HEK293 (cell line): ENCODE measurements at regions not wholly inside any gene's neighbourhood (a gene's known extent, or its start where the extent isn't known, plus 50 kb on each side); places are given as distances from the start of the nearest gene placed in this dataset.

Experiments
- CTCF ChIA-PET: fragments of 350-600 bp; formaldehyde crosslinking; extraction: SDS; loops from one replicate; lab custom pipeline; 2021; ENCODE audit warnings: antibody characterized with exemption; lab: Yijun Ruan, JAX
- POLR2A ChIA-PET: fragments of 300-600 bp; formaldehyde crosslinking; extraction: SDS; loops from one replicate; lab custom pipeline; 2020; ENCODE audit warnings: antibody characterized with exemption, inconsistent platforms; lab: Yijun Ruan, JAX
- H3K27ac ChIP-seq: fragments of 200-500 bp; sonication (Bioruptor generic); 2 replicates; pipeline ENCODE4 v1.5.1; 2014; ENCODE audit warnings: low read depth, low read length, control low read depth, inconsistent platforms; ENCODE audit errors: extremely low read depth
- H3K36me3 ChIP-seq, 2 experiments: fragments of 200-500 bp in 1 of 2; sonication (Bioruptor generic) in 1 of 2; 1 replicate in 1 of 2; 2 replicates in 1 of 2; pipeline ENCODE4 v1.5.1; 2014 to 2017; ENCODE audit warnings: inconsistent platforms in 2 of 2, low read length in 2 of 2; ENCODE audit not compliant: control insufficient read depth in 2 of 2, insufficient read depth in 1 of 2
- H3K4me1 ChIP-seq: fragments of 200-500 bp; sonication (Bioruptor generic); 2 replicates; pipeline ENCODE4 v1.5.1; 2014; ENCODE audit warnings: mild to moderate bottlenecking, low read length, inconsistent platforms; ENCODE audit not compliant: control insufficient read depth, insufficient read depth
- H3K4me3 ChIP-seq: 2 replicates; pipeline ENCODE4 v1.5.1; 2011; ENCODE audit warnings: low read depth, mild to moderate bottlenecking, control low read depth, low read length, moderate library complexity
- H3K9me3 ChIP-seq: fragments of 200-500 bp; sonication (Bioruptor generic); 2 replicates; pipeline ENCODE4 v1.5.1; 2014; ENCODE audit warnings: low read depth, low read length, inconsistent platforms; ENCODE audit not compliant: control insufficient read depth, insufficient read depth
- HOXA7 ChIP-seq: sonication (generic); formaldehyde crosslinking; IDR thresholded peaks from 2 replicates; pipeline ENCODE4 v1.8.1; 2022; ENCODE audit warnings: missing genetic modification reagents, borderline replicate concordance
- SP7 ChIP-seq: fragments of 450-650 bp; formaldehyde crosslinking; IDR thresholded peaks from 2 replicates; pipeline ENCODE4 v1.5.1; 2016; ENCODE audit warnings: missing biosample characterization, missing genetic modification characterization
- ZBTB1 ChIP-seq: fragments of 450-650 bp; formaldehyde crosslinking; IDR thresholded peaks from 2 replicates; pipeline ENCODE4 v1.5.1; 2016; ENCODE audit warnings: missing biosample characterization, missing genetic modification characterization
- ZBTB17 ChIP-seq: fragments of 450-650 bp; formaldehyde crosslinking; IDR thresholded peaks from 2 replicates; pipeline ENCODE4 v1.5.1; 2016; ENCODE audit warnings: missing biosample characterization, missing genetic modification characterization
- ZNF133 ChIP-seq: fragments of 450-650 bp; formaldehyde crosslinking; IDR thresholded peaks from 2 replicates; pipeline ENCODE4 v1.5.1; 2016; ENCODE audit warnings: missing biosample characterization, missing genetic modification characterization
- ZNF138 ChIP-seq: fragments of 450-650 bp; formaldehyde crosslinking; IDR thresholded peaks from 2 replicates; pipeline ENCODE4 v1.5.1; 2016; ENCODE audit warnings: missing biosample characterization, missing genetic modification characterization, borderline replicate concordance
- ZNF155 ChIP-seq: fragments of 450-650 bp; formaldehyde crosslinking; IDR thresholded peaks from 2 replicates; pipeline ENCODE4 v1.5.1; 2016; ENCODE audit warnings: missing biosample characterization, missing genetic modification characterization
- ZNF157 ChIP-seq: fragments of 450-650 bp; formaldehyde crosslinking; IDR thresholded peaks from 2 replicates; pipeline ENCODE4 v1.5.1; 2016; ENCODE audit warnings: missing biosample characterization, missing genetic modification characterization
- ZNF24 ChIP-seq: fragments of 450-650 bp; formaldehyde crosslinking; IDR thresholded peaks from 2 replicates; pipeline ENCODE4 v1.5.1; 2016; ENCODE audit warnings: missing biosample characterization, missing genetic modification characterization
- ZNF426 ChIP-seq: fragments of 450-650 bp; formaldehyde crosslinking; IDR thresholded peaks from 2 replicates; pipeline ENCODE4 v1.5.1; 2017; ENCODE audit warnings: missing biosample characterization, missing genetic modification characterization, mild to moderate bottlenecking, inconsistent platforms, moderate library complexity
- ZNF629 ChIP-seq: fragments of 450-650 bp; formaldehyde crosslinking; IDR thresholded peaks from 2 replicates; pipeline ENCODE4 v1.5.1; 2017; ENCODE audit warnings: missing biosample characterization, missing genetic modification characterization
- ZNF654 ChIP-seq: fragments of 450-650 bp; formaldehyde crosslinking; IDR thresholded peaks from 2 replicates; pipeline ENCODE4 v1.5.1; 2016; ENCODE audit warnings: low read depth, missing biosample characterization, missing genetic modification characterization
- ZNF664 ChIP-seq: fragments of 450-650 bp; formaldehyde crosslinking; IDR thresholded peaks from 2 replicates; pipeline ENCODE4 v1.5.1; 2016; ENCODE audit warnings: missing biosample characterization, missing genetic modification characterization
- ZNF677 ChIP-seq: fragments of 450-650 bp; IDR thresholded peaks from 2 replicates; pipeline ENCODE4 v1.5.0; 2018; ENCODE audit warnings: missing biosample characterization, mild to moderate bottlenecking, missing genetic modification characterization, moderate library complexity
- ZSCAN4 ChIP-seq: fragments of 450-650 bp; formaldehyde crosslinking; IDR thresholded peaks from 2 replicates; pipeline ENCODE4 v1.5.1; 2017; ENCODE audit warnings: missing biosample characterization, missing genetic modification characterization
- TF ChIP-seq, protein P1 (sequence below): fragments of 450-650 bp; formaldehyde crosslinking; IDR thresholded peaks from 2 replicates; pipeline ENCODE4 v1.5.1; 2016; ENCODE audit warnings: missing biosample characterization, missing genetic modification characterization, borderline replicate concordance
- TF ChIP-seq, protein P2 (sequence below): fragments of 450-650 bp; formaldehyde crosslinking; IDR thresholded peaks from 2 replicates; pipeline ENCODE4 v1.5.1; 2016; ENCODE audit warnings: missing biosample characterization, missing genetic modification characterization

GRCh38 chr22:22342697-22343580 lies 98.4 kb downstream of the VPREB1 start (continued):
- TF ChIP-seq ZBTB1 (no peak), ZNF24 (tag by site-specific recombination) (no peak), HOXA7 (CRISPR knock-in tag) (no peak), ZNF664 (tag by site-specific recombination) (no peak), ZNF654 (tag by site-specific recombination) (peak; percentile 36)
- TF ChIP-seq, protein P1, sequence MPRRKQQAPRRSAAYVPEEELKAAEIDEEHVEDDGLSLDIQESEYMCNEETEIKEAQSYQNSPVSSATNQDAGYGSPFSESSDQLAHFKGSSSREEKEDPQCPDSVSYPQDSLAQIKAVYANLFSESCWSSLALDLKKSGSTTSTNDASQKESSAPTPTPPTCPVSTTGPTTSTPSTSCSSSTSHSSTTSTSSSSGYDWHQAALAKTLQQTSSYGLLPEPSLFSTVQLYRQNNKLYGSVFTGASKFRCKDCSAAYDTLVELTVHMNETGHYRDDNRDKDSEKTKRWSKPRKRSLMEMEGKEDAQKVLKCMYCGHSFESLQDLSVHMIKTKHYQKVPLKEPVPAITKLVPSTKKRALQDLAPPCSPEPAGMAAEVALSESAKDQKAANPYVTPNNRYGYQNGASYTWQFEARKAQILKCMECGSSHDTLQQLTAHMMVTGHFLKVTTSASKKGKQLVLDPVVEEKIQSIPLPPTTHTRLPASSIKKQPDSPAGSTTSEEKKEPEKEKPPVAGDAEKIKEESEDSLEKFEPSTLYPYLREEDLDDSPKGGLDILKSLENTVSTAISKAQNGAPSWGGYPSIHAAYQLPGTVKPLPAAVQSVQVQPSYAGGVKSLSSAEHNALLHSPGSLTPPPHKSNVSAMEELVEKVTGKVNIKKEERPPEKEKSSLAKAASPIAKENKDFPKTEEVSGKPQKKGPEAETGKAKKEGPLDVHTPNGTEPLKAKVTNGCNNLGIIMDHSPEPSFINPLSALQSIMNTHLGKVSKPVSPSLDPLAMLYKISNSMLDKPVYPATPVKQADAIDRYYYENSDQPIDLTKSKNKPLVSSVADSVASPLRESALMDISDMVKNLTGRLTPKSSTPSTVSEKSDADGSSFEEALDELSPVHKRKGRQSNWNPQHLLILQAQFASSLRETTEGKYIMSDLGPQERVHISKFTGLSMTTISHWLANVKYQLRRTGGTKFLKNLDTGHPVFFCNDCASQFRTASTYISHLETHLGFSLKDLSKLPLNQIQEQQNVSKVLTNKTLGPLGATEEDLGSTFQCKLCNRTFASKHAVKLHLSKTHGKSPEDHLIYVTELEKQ (tag by site-specific recombination), result no peak
- TF ChIP-seq, protein P2, sequence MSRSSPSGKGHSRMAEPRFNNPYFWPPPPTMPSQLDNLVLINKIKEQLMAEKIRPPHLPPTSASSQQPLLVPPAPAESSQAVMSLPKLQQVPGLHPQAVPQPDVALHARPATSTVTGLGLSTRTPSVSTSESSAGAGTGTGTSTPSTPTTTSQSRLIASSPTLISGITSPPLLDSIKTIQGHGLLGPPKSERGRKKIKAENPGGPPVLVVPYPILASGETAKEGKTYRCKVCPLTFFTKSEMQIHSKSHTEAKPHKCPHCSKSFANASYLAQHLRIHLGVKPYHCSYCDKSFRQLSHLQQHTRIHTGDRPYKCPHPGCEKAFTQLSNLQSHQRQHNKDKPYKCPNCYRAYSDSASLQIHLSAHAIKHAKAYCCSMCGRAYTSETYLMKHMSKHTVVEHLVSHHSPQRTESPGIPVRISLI (tag by site-specific recombination), result no peak

- ChIA-PET POLR2A (interaction anchor here (0.7 kb wide), 1 partner anchor 13 kb away, joined by 3 read pairs; no protein-coding TSS in a partner anchor), CTCF (interaction anchor here (0.6 to 4.1 kb wide), 23 partner anchors 11 to 482 kb away, joined by 3 to 45 read pairs (median 3); no protein-coding TSS in a partner anchor)
- Histone ChIP-seq H3K4me1 (no peaks in the 10 kb centered on the region), H3K27ac (no peak overlapping the region), H3K9me3 (no peaks in the 10 kb centered on the region)
- TF ChIP-seq ZNF157 (tag by site-specific recombination) (no peak), SP7 (tag by site-specific recombination) (no peak), ZSCAN4 (no peak), ZNF426 (tag by site-specific recombination) (no peak), ZNF138 (tag by site-specific recombination) (no peak), ZNF677 (tag by site-specific recombination) (no peak), ZNF133 (tag by site-specific recombination) (no peak), ZNF629 (tag by site-specific recombination) (no peak), ZNF155 (tag by site-specific recombination) (no peak), ZBTB17 (tag by site-specific recombination) (no peak)
- TF ChIP-seq, all 188 proteins: peak for 0
- Histone ChIP-seq H3K4me3 (no peak overlapping the region), H3K36me3 (no peaks in the 10 kb centered on the region)
These were observed 99.2 kb downstream of the VPREB1 start for GRCh38 chr22:22343581-22344296.
